CD14-positive monocyte (primary cell): ENCODE measurements at regions not wholly inside any gene's neighbourhood (a gene's known extent, or its start where the extent isn't known, plus 50 kb on each side); places are given as distances from the start of the nearest gene placed in this dataset.

Experiments
- DNase-seq, 3 donors: peaks; one replicate each; pipeline ENCODE4 v3.0.0-alpha.2; 2011 to 2022
- H2AFZ ChIP-seq: 2 replicates; pipeline ENCODE4 v1.6.0; 2012; ENCODE audit warnings: mild to moderate bottlenecking, low read depth, low read length, inconsistent platforms; ENCODE audit not compliant: insufficient read depth, poor library complexity, severe bottlenecking
- H3K27ac ChIP-seq, 2 donors: 1 replicate in 1 of 2; 2 replicates in 1 of 2; pipeline ENCODE4 v1.5.1; 2012 to 2013; ENCODE audit warnings: low read length in 2 of 2, control low read depth in 1 of 2, inconsistent platforms in 1 of 2, low read depth in 1 of 2, mild to moderate bottlenecking in 1 of 2
- H3K27me3 ChIP-seq, 2 donors: one replicate each; pipeline versions ENCODE4 v1.6.0 to v1.6.1; 2011 to 2013; ENCODE audit warnings: low read length in 2 of 2; ENCODE audit not compliant: control insufficient read depth in 2 of 2, insufficient read depth in 2 of 2
- H3K36me3 ChIP-seq, 2 donors: replicated peaks in 1 of 2; 1 replicate in 1 of 2; 2 replicates in 1 of 2; pipeline versions ENCODE4 v1.5.1 to v1.6.1; 2012 to 2013; ENCODE audit warnings: low read length in 2 of 2, control low read depth in 1 of 2, inconsistent platforms in 1 of 2, mild to moderate bottlenecking in 1 of 2; ENCODE audit not compliant: insufficient read depth in 2 of 2, control insufficient read depth in 1 of 2
- H3K4me1 ChIP-seq, 2 donors: 1 replicate in 1 of 2; 2 replicates in 1 of 2; pipeline versions ENCODE4 v1.5.1 to v1.6.1; 2012 to 2013; ENCODE audit warnings: low read length in 2 of 2, control low read depth in 1 of 2, inconsistent platforms in 1 of 2, mild to moderate bottlenecking in 1 of 2, moderate library complexity in 1 of 2; ENCODE audit not compliant: insufficient read depth in 2 of 2, control insufficient read depth in 1 of 2
- H3K4me2 ChIP-seq: replicated peaks from 2 replicates; pipeline ENCODE3; 2012; ENCODE audit warnings: low read length, moderate library complexity, mild to moderate bottlenecking; ENCODE audit not compliant: poor library complexity, severe bottlenecking; ENCODE audit errors: extremely low read depth
- H3K4me3 ChIP-seq, 3 experiments: fragments of 200-600 bp in 1 of 3; sonication (generic) in 1 of 3; replicated peaks in 1 of 3; 1 replicate in 2 of 3; 2 replicates in 1 of 3; pipeline ENCODE4 v1.5.1; 2011 to 2013; ENCODE audit warnings: low read length in 3 of 3, mild to moderate bottlenecking in 3 of 3, control low read depth in 2 of 3, low read depth in 2 of 3, inconsistent platforms in 1 of 3, moderate library complexity in 1 of 3
- H3K79me2 ChIP-seq: 2 replicates; pipeline ENCODE4 v1.6.0; 2012; ENCODE audit warnings: mild to moderate bottlenecking, control low read depth, inconsistent platforms, low read length, moderate library complexity; ENCODE audit not compliant: insufficient read depth
- H3K9ac ChIP-seq: 2 replicates; pipeline ENCODE4 v1.6.0; 2017; ENCODE audit warnings: low read length, mild to moderate bottlenecking; ENCODE audit not compliant: insufficient read depth, poor library complexity, severe bottlenecking
- H3K9me3 ChIP-seq, 2 donors: replicated peaks in 1 of 2; 1 replicate in 1 of 2; 2 replicates in 1 of 2; pipeline versions ENCODE4 v1.5.1 to v1.6.1; 2012 to 2013; ENCODE audit warnings: low read length in 2 of 2, control low read depth in 1 of 2; ENCODE audit not compliant: control insufficient read depth in 1 of 2, insufficient read depth in 1 of 2
- H4K20me1 ChIP-seq: 2 replicates; pipeline ENCODE4 v1.6.0; 2012; ENCODE audit warnings: mild to moderate bottlenecking, low read length, control low read depth, moderate library complexity; ENCODE audit not compliant: insufficient read depth
- H3K27ac Mint-ChIP-seq, 7 donors: one replicate each; pipeline ENCODE4 v1.8.0; 2020; ENCODE audit warnings: mild to moderate bottlenecking in 7 of 7, mixed read lengths in 7 of 7, moderate library complexity in 6 of 7, inconsistent platforms in 2 of 7
- H3K27me3 Mint-ChIP-seq, 3 donors: one replicate each; pipeline ENCODE4 v1.8.0; 2021 to 2022; ENCODE audit warnings: low read depth in 3 of 3, mild to moderate bottlenecking in 3 of 3, mixed read lengths in 3 of 3, moderate library complexity in 3 of 3, inconsistent platforms in 1 of 3
- H3K36me3 Mint-ChIP-seq, 2 donors: one replicate each; pipeline ENCODE4 v1.8.0; 2020; ENCODE audit warnings: mixed read lengths in 2 of 2, inconsistent platforms in 1 of 2, mild to moderate bottlenecking in 1 of 2
- H3K4me1 Mint-ChIP-seq: one replicate; pipeline ENCODE4 v1.8.0; 2020; ENCODE audit warnings: mild to moderate bottlenecking, mixed read lengths
- H3K4me3 Mint-ChIP-seq, 2 donors: one replicate each; pipeline ENCODE4 v1.8.0; 2020; ENCODE audit warnings: mild to moderate bottlenecking in 2 of 2, mixed read lengths in 2 of 2, moderate library complexity in 1 of 2
- H3K9me3 Mint-ChIP-seq, 7 donors: one replicate each; pipeline ENCODE4 v1.8.0; 2020 to 2022; ENCODE audit warnings: mixed read lengths in 7 of 7, mild to moderate bottlenecking in 6 of 7, moderate library complexity in 6 of 7, inconsistent platforms in 2 of 7
- intact Hi-C, 2 donors: fragments of 100-400 bp; cut with micrococcal nuclease; formaldehyde crosslinking; loops; one replicate each; pipeline versions ENCODE4 v1.15.0 to v1.15.1; 2023
- TF ChIP-seq, protein P1 (sequence below): fragments of 200-600 bp; IDR thresholded peaks from one replicate; pipeline ENCODE4 v1.8.0; 2022; ENCODE audit warnings: antibody characterized with exemption, mild to moderate bottlenecking

- H4K20me1 ChIP-seq: no peaks in the 10 kb centered on the region
- no peaks in the 10 kb centered on the region for H3K79me2 ChIP-seq
- peaks cover 0 to 6% of the 10 kb centered on the region in 2 donors for H3K9me3 ChIP-seq
- Mint-ChIP-seq H3K9me3 (peaks cover 2 to 11% (median 4%) of the 10 kb centered on the region in 7 donors), H3K27ac (no peak overlapping the region), H3K4me1 (no peaks in the 10 kb centered on the region), H3K4me3 (no peak overlapping the region), H3K36me3 (no peaks in the 10 kb centered on the region), H3K27me3 (peaks cover 1 to 2% (median 2%) of the 10 kb centered on the region in 3 donors)
- H3K27ac ChIP-seq: no peak overlapping the region
- no peak overlapping the region for H2AFZ ChIP-seq
- intact Hi-C loops: no loop called here
- H3K36me3 ChIP-seq: no peaks in the 10 kb centered on the region
- H3K4me1 ChIP-seq: no peaks in the 10 kb centered on the region
- H3K27me3 ChIP-seq: no peaks in the 10 kb centered on the region
- H3K4me3 ChIP-seq: no peak overlapping the region
- TF ChIP-seq, protein P1, sequence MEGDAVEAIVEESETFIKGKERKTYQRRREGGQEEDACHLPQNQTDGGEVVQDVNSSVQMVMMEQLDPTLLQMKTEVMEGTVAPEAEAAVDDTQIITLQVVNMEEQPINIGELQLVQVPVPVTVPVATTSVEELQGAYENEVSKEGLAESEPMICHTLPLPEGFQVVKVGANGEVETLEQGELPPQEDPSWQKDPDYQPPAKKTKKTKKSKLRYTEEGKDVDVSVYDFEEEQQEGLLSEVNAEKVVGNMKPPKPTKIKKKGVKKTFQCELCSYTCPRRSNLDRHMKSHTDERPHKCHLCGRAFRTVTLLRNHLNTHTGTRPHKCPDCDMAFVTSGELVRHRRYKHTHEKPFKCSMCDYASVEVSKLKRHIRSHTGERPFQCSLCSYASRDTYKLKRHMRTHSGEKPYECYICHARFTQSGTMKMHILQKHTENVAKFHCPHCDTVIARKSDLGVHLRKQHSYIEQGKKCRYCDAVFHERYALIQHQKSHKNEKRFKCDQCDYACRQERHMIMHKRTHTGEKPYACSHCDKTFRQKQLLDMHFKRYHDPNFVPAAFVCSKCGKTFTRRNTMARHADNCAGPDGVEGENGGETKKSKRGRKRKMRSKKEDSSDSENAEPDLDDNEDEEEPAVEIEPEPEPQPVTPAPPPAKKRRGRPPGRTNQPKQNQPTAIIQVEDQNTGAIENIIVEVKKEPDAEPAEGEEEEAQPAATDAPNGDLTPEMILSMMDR: no peak
- no peak overlapping the region for H3K9ac ChIP-seq
- no peak for DNase-seq
- no peak overlapping the region for H3K4me2 ChIP-seq
Observed at GRCh38 chr3:180860180-180860858, 52.2 kb upstream of the FXR1 start.
